NCI-H146 treated with DMSO at 0.1 percent for 48 hours (cell line): ENCODE measurements at regions not wholly inside any gene's neighbourhood (a gene's known extent, or its start where the extent isn't known, plus 50 kb on each side); places are given as distances from the start of the nearest gene placed in this dataset.
"Not testable (repeated sequence)": the region's sequence is repeated elsewhere in the genome, so short reads cannot be mapped to it uniquely, and the experiment has no call there.

Experiments
- DNase-seq: peaks from one replicate; lab custom pipeline; 2025; ENCODE audit not compliant: unreplicated experiment; lab: John Stamatoyannopoulos, UW

DNA sequence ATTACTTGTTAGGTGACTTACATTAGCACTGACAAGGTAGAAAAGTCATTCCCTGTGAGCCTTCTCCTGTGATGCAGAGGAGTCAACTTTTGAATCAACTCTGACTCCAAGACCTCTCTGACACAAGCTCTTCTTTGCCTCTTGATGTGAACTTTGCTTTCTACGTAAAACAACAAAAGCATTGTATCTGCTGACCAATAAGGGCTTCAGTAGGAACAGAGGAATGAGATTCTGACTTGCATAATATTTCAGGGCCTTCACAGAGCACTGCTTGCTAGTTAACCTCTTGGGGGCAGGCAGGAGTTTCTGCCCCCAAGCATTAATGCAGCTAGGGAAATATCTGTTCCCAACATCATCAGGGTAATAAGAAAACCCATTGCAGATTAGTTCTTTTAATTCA is 791.5 kb downstream of the BCL11A start:
- DNase-seq = no peak

GRCh38 chr2:59756150-59756549 is 797.3 kb downstream of the BCL11A start:
- no peak for DNase-seq

DNA sequence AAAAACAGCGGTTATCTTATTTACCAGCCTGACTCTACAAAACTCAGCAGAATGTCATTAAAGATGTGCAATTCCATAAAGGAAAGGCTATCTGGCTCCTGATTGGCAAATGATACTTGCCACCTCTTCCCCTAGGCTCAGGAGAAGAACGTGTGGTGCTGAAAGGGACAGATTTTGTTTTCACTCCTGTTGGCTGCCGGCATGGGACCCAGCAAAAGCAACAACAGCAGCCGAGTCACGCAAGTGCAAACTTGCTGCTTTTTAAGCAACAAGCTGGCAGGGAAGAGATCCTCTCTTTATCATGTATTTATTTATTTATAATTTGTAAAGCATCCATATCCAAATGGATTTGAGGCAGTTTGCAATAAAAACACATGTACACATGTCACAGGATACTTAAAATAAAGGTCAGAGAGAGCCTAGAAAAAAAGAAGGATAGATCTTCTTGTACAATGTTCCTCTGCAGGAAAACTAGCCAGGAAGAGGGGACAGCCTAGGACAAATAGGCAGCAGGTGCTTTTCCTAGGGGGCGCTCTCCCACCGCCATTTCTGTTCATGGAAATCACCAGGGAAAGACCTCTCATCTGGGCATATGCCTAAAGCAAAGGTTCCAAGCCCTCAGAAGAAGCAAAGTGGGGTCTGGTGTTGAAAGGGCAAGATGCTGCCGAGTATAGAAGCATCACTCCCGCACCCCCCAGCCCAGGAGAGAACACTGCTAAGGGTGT is 799.3 kb downstream of the BCL11A start:
- no peak for DNase-seq

- DNase-seq = no peak
Measured at GRCh38 chr2:59752512-59752911, 800.9 kb downstream of the BCL11A start.

- no peak for DNase-seq
Measured at GRCh38 chr2:59752071-59752470, 801.4 kb downstream of the BCL11A start.

DNA sequence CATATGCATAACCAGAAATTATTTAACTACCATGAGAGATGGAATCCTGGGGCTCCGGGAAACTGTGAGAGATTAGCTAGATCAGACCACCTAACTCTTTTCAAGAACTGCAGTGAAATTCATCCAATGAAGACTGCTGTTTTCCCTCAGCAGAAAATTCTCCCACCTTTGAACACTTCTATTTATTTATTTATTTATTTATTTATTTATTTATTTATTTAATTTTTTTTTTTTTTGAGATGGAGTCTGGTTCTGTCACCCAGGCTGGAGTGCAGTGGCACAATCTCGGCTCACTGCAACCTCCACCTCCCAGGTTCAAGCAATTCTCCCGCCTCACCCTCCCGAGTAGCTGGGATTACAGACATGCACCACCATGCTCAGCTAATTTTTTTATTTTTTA is 802.2 kb downstream of the BCL11A start:
- DNase-seq = not testable (repeated sequence)

DNA sequence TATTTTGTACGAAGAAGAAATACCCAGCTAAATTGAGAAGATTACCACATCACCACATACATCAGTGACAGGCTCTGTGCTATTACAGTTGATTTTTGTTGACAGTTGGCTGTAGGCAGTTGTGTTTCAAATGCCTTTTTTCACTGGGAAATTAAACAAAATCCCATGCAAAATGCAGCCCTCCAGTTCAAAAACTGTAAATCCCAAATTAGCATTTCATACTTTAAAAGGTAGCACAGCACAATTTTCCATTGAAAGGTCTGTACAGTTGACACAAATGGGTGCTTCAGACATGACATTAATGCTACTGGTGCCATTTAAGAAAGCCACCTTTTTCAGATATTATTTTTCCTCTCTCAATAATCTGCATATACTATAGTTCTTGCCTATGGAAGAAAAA is 807.2 kb downstream of the BCL11A start:
- DNase-seq = no peak

- no peak for DNase-seq
Measured at GRCh38 chr2:59745085-59745484, 808.4 kb downstream of the BCL11A start.

GRCh38 chr2:59744436-59744835 is 809.0 kb downstream of the BCL11A start:
- DNase-seq = no peak

DNA sequence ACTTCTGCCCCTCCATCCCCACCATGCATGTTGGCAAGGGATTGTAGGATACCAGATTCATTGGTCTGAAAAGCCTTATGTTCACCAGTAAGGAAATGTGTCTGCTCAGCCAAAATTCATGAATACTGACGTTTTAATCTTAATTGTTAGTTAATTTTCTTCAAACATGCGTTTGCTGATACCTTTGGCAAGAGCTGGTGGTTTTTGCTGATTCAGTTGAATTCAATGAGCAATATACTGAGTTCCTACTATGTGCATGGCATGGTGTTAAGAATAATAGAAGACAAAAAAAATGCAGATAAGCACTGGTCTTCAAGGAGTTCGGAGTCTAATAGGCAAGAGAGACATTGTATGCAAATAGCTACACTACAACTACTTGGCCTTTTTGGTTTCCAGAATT is 811.6 kb downstream of the BCL11A start:
- no peak for DNase-seq

DNA sequence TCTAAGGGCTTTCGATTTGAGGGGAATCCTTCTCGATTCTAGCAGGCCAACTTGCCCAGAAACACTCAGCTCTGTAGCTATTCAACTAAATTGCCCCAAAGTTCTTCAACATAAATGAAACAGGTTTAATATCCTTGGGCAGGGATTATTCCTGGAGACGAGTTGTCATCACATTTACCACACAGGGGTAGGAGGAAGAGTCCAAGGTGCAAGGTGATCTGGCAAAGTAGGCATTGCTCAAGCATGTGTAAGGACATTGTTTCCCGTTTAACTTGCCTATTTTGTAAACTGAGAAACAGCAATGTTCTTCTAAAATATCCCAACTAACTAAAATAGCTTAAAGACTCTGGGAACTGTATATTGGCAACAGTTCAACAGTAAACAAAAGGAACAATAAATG is 814.3 kb downstream of the BCL11A start:
- no peak for DNase-seq

GRCh38 chr2:59737299-59737698 is 816.2 kb downstream of the BCL11A start:
- DNase-seq = no peak

- no peak for DNase-seq
Measured at GRCh38 chr2:59734743-59735142, 818.7 kb downstream of the BCL11A start.

DNA sequence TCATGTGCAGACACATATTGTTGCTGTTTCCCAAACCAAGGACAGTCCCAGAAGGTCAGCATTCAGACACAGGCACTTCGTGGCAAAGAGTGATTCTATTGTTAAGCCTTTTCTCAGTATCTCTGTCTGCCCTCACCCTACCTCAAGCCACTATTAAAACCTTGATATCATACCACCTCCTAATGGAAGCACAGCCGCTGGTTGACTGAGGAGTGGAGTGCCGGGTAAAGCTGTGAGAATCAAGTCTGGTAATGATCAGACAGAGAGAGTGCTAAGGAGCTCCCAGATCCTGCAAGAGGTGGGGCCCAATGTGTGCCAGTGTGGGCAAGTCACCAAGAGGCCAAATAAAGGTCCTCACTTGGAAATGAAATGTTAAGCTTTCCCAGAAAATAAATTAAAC is 819.5 kb downstream of the BCL11A start:
- no peak for DNase-seq

GRCh38 chr2:59733567-59733930 is 819.9 kb downstream of the BCL11A start:
- no peak for DNase-seq

GRCh38 chr2:59732871-59733566 is 820.4 kb downstream of the BCL11A start:
- DNase-seq = no peak

GRCh38 chr2:59727121-59727590 is 826.3 kb downstream of the BCL11A start:
- DNase-seq = no peak

- DNase-seq = no peak
Measured at GRCh38 chr2:59726228-59727120, 827.0 kb downstream of the BCL11A start.

DNA sequence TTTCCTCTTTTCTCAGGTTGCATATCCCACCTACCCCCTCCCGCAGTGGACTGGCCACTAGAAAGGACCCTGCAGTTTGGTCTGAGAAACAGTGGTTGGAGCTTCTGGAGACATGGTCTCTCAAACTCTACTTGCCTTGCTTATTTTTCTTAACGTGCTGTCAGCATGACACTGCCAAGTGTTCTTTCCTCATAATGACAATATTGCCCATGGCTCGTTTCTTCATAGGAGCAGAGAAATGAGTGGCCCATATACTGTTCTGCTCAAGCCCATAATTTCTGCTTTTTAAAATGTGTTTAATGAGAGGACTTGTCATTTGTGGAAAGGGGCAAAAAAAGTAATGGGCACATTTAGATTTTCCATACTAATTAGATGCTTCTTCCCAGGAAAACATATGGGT is 828.7 kb downstream of the BCL11A start:
- DNase-seq = no peak

DNA sequence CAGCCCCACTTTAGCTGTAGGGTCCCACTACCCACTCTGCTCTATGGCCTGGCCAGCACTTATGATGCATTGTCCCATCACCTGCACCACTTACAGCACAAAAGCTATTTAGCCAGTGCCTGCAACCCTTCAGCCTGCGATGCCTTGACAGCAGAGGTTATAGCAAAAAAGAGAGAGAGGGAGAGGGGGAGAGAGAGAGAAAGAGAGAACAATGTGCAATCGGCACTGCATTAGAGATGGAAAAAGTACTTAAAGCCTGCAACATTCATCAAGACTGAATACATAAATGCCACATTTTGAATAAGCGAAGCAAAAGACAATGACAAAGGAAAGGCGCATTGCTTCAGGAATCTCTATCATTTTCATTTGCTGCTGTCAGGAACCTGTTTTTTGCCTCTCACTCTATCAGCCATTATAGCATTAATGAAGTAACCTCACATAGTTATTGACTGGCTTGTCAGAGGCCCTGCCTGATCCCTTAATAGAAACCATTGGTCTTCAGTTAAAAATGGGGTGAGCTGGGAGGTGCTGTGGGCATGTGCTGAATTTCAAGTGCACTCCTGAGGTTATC is 833.1 kb downstream of the BCL11A start:
- no peak for DNase-seq

GRCh38 chr2:59713577-59713976 is 839.9 kb downstream of the BCL11A start:
- DNase-seq = no peak
